SK-MEL-5 (cell line): ENCODE measurements at regions not wholly inside any gene's neighbourhood (a gene's known extent, or its start where the extent isn't known, plus 50 kb on each side); places are given as distances from the start of the nearest gene placed in this dataset.

Source experiments
- DNase-seq: peaks from one replicate; pipeline ENCODE4 v3.0.0-alpha.2; 2016; ENCODE audit warnings: low read depth, low spot score
- in situ Hi-C: cut with HindIII; loops from 2 replicates; pipeline ENCODE4 v1.10.0; 2016; ENCODE audit warnings: low sequenced_read_pairs, high pct_unique_total_duplicates, low pct_unique_long_range_greater_than_20kb
- small RNA-seq, 2 experiments: library from RNA; depleted of rRNA; stranded (forward); fragments of <200 nt; gene quantifications; one replicate each; pipeline ENCODE3, GENCODE V24; 2014

DNA sequence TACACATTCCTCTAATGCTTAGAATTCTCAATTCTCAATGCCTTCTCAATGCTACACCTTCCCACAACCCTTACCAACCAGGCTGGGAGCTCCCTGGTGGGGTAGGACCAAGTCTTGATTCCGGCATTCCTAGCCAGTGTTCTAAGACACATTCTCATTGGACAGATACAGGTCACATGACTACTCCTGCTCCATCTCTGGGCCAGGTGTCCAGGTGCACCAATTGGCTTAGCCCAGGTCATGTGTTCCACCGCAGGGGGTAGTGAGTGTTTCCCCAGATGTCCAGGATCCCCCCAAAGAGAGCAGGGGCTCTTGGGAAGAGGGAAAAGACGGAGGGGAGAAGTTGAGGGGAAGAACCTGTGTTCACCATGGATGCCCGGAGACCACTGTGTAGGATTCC lies 58.7 kb upstream of the MLN start:
- in situ Hi-C loops: no loop called here
- DNase-seq: no peak

DNA sequence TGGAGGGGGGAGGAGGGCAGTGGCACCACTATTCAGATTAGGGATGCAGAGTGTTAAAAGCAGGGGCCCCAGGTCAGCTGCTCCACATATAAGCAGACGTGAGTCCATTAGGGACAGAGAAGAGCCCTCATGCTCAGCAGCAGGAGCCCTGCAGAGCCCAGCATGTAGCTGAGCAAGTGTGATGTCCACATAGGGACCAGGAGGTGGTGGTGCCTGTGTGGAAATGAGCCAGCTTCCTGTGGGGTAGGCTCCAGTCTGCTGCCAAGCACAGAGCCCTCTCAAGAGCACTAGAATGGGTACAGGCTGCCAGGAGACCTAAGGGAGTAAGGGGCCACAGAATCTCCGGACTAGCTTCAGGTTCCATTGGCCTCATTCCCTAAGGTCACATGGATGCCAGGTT lies 57.9 kb upstream of the MLN start:
- no peak for DNase-seq
- in situ Hi-C loops: no loop called here

DNA sequence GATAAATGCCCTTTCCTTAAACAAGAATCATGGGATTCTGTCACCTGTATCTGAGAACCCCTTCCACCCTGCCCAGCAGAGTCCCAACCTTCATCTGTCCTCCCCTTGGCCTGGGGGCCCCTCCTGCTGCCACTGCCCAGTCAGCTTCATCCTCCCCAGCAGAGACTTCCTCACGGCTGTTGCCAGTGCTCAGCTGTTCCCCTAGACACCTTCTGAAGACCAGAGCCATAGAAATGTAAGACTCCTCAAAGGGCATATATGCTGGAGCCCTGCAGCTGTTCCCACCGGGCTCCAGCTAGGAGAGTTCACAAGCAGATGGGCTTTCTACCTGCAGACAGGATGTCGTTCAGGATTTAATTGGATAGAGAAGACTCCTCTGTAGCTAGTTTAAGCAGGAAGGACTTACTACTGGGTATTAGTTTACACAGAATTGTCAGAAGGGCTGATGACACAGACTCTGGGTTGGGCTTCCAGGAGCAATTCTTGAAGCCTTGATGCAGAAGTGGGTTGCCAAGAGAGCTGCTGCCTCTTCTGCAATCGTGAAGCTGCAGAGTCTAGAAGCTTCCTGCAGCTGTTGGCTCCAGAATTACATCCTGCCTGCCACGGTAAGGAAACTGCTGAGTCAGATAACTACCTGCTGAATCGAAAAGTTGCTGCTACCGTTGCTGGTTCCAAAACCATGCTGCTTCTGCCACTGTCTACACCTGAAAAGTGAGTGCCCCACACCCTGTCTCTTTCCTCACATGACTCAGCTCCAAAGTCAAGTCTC lies 57.1 kb upstream of the MLN start:
- in situ Hi-C loops: no loop called here
- no peak for DNase-seq

DNA sequence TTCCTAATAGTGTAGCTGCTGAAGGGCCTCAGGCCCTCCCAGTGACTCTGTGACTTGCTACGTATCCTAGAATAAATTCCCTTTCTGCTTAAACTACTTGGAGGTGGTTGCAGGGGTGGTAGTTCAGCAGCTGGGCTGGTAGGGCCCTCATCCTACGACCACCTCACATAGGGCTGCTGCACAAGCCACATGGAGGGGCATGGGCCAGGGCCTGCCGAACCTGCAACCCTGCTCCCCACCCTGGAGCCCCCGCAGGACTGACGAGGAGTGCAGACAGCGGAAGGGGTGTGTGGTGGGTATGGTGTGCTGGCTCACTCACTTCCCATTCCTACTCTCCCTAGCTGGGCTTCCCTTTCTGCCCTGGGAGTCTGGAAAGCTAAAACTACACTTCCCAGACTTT lies 56.2 kb upstream of the MLN start:
- no peak for DNase-seq
- in situ Hi-C loops: no loop called here

DNA sequence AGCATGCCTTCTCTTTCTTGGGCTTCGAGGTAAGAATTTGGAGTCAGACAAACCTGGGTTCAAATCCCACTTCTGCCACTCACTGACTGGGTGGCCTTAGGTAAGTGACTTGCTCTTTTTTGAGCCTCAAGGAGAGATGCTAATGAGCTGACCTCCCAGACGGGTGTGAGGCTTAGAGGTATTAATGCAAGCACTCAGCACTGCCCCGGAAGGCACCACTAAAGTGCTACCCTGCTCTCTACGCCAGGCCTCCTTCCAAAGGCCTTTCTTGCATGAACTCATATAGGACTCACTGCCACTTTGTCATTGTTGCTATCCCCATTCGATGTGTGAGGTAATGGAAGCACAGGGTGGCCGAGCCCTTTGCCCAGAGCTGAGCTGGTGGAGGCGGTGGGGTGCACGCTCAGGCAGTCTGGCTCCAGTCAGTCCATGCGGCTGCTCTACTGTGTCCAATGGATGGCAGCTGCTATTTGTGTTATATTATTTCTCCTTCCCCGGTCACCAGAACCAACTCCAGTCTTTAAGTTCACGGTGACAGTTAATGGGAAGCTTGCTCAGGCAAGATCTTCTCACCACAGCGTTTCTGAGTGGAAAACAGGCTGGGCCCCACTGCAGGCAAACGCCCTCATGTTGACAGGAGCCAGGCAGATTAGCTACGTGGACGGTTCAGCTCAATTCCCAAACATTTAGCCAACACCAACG lies 55.2 kb upstream of the MLN start:
- in situ Hi-C loops: no loop called here
- no peak for DNase-seq

DNA sequence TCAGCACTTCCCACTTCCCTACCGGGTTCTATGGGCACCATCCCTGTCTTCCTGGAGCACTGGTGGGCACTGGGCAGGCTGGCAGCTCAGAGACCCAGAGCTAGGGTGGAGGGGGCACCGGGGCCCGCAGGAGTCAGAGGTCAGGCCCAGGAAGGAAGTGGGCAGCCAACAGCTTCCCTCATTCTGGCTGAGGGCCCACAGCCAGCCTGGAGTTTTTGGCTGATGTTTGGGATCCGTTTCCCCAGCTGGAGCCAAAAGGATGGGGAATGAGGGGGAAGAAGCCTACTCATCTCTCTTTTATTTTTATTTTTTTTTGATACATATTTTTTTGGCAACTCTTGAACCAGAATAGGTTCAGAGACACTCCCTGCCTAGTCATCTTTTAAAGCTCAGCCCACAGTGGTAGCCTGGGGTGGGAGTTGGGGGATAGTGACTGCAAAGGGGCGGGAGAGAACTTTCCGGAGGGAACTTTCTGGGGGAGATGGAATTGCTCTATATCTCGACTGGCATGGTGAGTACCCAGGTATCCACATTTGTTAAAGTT lies 54.2 kb upstream of the MLN start:
- no peak for DNase-seq
- in situ Hi-C loops: no loop called here

DNA sequence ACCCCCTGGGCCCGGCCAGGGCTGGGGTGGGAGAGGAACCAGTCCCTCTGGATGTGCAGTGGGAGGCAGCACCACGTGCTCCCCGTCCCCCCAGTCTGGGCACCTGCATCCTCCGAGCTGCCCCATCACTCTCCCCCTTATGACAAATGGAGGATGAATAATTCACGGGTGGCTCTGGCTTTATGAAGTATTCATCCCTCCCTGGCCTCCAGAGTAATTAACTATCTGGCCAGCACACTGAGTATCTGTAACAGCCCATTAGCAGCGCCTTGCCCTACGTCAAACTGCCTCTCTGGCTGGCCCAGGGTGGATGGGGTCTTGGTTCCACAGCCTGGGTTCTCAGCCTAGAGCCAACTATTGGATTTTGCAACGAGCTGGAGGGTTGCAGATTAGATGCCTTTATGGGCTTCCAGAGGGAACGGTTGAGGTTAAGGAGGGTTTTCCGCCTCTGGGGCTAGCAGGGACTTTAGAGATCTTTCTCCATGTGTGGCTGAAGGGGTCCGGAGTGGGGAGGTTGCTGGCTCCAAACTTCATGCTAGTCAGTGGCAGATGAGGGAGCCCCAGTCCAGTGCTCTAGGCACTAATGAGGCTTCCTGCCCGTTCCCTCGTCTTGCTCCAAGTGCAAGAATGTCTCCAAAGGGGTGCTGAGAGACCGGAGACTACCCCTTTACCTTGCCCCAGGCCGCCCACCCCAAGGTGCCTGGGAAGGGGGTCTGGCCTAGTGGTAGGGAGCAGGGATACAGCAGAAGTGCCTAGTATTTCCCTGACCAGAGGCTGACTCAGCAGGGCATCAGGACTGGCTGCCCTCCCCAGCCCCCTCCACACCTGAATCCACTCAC lies 53.5 kb upstream of the MLN start:
- DNase-seq: no peak
- in situ Hi-C loops: no loop called here

DNA sequence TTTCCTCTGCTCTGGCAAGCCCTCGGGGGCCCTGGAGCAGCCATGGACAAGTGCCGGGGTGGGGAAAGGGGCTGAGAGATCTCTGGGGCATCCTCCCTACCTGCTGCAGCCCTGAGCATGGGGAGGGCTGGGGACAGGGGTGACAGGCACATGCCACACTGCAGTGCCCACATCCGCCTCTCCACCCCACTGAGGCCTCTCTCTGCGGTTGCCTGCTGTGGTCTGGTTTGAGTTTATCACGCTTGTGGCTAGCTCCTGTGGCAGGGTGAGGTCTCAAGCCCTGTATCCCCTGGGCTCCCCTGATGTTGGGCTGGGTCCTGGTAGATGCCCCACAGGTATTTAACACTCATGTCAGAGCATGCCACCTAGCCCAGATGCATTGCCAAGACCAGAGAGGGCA lies 52.9 kb upstream of the MLN start:
- DNase-seq: no peak
- in situ Hi-C loops: no loop called here

DNA sequence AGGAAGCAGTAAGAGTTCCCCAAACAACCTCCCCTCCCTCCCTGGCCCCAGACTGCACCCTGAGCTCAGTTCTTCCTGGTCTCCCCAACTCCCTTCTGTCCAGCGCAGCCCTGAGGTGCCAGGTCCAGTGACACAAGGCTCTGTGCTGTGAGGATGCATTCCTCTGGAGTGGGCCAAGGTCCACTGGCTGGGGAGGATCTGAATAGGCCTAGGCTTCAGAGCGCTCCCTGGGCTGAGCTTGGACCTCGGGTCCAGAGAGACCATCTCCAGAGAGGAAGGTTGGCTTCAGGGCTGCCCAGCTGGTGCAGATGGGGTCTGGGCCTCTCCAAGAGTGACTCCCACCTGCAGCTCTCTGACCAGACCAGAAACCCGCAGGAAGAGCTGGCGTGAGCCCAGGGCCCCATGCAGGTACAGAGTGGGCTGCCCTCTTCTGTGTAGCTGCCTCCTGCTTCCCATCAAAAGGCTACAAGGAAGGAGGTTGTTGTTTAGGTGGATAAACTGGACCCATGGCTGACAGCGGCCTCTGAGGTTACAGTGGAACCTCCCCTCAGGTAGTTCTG lies 52.3 kb upstream of the MLN start:
- no peak for DNase-seq
- in situ Hi-C loops: no loop called here

DNA sequence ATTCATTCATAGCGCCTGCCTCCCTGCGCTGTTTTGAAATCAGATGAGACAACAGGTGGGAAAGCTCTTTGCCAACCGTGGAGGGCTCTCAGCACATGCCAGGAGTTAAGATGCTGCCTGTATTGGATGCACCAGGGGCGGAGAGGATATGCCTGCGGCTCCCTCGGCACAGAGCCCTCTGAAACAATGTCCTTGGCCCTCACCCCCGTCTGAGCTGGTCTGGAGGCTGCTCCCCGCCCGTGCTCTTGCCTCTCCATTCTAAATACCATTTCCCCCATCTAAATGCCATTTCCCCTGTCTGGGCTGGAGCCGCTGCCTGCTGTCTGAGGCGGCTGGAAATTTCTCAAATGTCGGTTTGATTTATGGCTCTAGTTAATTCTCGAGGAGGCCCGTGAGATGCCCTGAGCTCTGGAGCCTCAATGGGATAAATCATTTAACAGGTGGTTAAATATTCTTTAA lies 50.8 kb upstream of the MLN start:
- in situ Hi-C loops: no loop called here
- no peak for DNase-seq

DNA sequence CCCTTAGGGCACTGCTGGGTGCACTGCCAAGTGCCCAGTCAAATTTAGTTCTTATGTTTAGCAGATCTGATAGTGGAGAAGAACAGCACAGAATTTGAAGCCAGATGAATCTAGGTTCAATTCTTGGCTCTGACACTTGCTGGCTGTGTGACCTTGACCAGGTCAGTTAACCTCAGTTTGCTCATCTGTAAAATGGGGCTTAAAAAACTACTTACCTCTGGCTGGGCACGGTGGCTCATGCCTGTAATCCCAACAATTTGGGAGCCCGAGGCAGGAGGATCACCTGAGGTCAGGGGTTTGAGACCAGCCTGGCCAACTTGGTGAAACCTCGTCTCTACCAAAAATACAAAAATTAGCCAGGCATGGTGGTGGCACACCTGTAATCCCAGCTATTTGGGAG lies 49.9 kb upstream of the MLN start:
- DNase-seq: no peak
- in situ Hi-C loops: no loop called here

Small RNA genes in the stretch of these regions (small RNA-seq; reads per million reads assigned to genes)
- gene AL138889.2: 0 reads per million in 2 experiments
- 0 reads per million in 2 experiments for gene MIR7159
